Kidney epithelial cell (primary cell): ENCODE measurements at regions not wholly inside any gene's neighbourhood (a gene's known extent, or its start where the extent isn't known, plus 50 kb on each side); places are given as distances from the start of the nearest gene placed in this dataset.

Experiments used
- DNase-seq: peaks from one replicate; pipeline ENCODE4 v3.0.0-alpha.2; 2010; ENCODE audit warnings: low read depth
- H3K27me3 ChIP-seq: 2 replicates; pipeline ENCODE4 v1.6.0; 2011; ENCODE audit warnings: low read length; ENCODE audit not compliant: control insufficient read depth, insufficient read depth
- H3K36me3 ChIP-seq: 2 replicates; pipeline ENCODE4 v1.5.1; 2011; ENCODE audit warnings: low read length; ENCODE audit not compliant: control insufficient read depth, insufficient read depth
- H3K4me3 ChIP-seq: 2 replicates; pipeline ENCODE4 v1.5.1; 2011; ENCODE audit warnings: low read depth, mild to moderate bottlenecking, control low read depth, low read length
- TF ChIP-seq, protein P1 (sequence below): IDR thresholded peaks from 2 replicates; pipeline ENCODE4 v1.5.1; 2011; ENCODE audit warnings: mild to moderate bottlenecking, moderate library complexity, low read length, control low read depth, inconsistent platforms; ENCODE audit not compliant: insufficient read depth, poor library complexity, severe bottlenecking

DNA sequence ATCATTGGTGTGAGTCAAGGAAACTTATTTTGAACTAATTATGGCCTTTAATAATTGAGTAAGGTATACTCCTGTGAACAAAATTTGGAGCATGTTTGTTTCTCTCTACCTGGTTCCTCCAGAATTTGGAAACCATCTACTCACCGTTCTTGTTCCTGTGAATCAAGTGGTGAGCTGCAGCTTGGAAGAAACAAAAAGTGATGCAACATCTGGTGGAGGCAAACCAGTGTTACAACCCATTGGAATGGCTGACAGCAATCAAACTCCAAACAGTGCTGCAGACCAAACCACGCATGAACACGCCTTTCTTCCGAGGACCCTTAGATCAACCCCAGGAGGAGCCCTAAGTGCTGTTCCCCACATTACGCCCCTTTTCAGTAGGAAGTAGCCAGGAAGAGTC is 104.7 kb upstream of the VASH1 start:
- H3K4me3 ChIP-seq: no peak overlapping the region
- H3K27me3 ChIP-seq: peaks cover 2% of the 10 kb centered on the region
- DNase-seq: no peak
- H3K36me3 ChIP-seq: no peaks in the 10 kb centered on the region
- TF ChIP-seq, protein P1, sequence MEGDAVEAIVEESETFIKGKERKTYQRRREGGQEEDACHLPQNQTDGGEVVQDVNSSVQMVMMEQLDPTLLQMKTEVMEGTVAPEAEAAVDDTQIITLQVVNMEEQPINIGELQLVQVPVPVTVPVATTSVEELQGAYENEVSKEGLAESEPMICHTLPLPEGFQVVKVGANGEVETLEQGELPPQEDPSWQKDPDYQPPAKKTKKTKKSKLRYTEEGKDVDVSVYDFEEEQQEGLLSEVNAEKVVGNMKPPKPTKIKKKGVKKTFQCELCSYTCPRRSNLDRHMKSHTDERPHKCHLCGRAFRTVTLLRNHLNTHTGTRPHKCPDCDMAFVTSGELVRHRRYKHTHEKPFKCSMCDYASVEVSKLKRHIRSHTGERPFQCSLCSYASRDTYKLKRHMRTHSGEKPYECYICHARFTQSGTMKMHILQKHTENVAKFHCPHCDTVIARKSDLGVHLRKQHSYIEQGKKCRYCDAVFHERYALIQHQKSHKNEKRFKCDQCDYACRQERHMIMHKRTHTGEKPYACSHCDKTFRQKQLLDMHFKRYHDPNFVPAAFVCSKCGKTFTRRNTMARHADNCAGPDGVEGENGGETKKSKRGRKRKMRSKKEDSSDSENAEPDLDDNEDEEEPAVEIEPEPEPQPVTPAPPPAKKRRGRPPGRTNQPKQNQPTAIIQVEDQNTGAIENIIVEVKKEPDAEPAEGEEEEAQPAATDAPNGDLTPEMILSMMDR: no peak

DNA sequence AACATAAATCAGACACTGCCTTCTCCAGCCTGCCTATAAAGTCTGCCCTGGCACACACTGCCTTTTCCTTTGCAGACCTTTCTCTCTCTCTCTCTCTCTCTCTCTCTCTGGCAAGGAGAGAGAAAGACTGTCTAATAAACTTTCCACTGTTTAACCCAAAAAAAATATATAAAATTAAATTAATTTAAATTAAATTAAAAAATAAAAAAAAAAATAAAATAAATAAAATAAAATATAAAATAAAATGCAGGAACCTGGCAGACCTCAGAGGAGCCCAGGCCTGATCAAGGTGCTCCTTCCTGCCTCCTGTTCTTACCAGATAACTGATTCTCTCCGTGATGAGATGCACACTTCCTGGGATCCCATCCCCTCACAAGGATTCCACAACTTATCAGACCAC is 103.9 kb upstream of the VASH1 start:
- Histone ChIP-seq H3K27me3 (peaks cover 2% of the 10 kb centered on the region), H3K4me3 (no peak overlapping the region), H3K36me3 (no peaks in the 10 kb centered on the region)
- no peak for DNase-seq
- TF ChIP-seq, protein P1: no peak

DNA sequence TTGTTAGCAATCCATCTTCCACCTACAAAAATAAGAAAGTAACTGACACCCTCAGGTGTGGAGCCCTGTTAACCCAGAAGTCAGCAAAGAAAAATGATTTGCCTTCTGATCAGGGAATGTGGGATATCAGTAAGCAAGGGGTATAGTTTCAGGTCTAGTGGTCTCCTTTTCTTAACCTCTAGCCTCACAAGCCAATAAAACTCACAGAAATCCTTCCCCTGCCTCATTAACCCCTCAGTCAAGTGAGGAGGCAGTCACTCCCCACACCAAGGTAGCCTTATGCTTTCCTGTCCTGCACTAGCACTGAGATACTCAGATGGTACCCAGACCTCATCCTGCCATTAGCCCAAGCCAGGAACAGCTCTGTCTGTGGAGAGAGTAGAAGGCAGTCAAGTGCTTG is 103.4 kb upstream of the VASH1 start:
- no peak for DNase-seq
- no peak overlapping the region for H3K4me3 ChIP-seq
- TF ChIP-seq, protein P1: no peak
- H3K36me3 ChIP-seq: no peaks in the 10 kb centered on the region
- H3K27me3 ChIP-seq: peaks cover 2% of the 10 kb centered on the region

DNA sequence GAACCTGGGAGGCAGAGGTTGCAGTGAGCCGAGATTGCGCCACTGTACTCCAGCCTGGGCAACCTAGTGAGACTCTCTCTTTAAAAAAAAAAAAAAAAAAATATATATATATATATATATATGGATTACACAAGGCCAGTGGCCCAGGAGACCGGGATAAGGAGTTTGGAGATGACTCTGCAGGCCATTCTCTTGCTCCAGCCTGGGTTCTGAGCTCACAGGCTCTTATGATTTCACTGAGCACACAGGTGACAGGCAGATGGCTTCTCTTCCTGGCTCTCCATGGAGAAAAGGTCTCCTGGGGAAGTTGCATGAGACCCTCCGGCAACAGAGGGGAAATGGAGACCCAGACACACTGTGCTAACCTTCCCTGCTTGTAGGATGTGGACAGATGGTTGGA is 98.7 kb upstream of the VASH1 start:
- Histone ChIP-seq H3K4me3 (no peak overlapping the region), H3K27me3 (no peaks in the 10 kb centered on the region), H3K36me3 (no peaks in the 10 kb centered on the region)
- no peak for DNase-seq
- TF ChIP-seq, protein P1: no peak

DNA sequence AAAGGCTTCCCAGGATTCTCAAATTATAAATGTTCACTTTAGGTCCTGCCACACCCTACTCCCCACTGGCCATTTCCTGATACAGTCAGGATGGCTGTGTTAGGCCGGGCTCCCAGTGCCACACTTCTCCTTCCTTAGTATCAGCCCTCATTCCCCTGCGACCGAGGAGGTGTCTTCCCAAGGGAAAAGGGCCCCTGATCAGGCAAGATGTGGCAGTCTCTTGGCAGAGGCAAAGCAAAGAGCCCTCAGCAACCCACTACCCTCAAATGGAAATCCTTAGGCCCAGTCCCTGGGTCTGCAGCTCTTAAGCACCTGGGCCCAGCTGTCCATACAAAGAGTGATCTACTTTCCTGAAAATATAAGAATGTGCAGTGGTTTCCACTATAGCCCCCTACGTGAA is 96.5 kb upstream of the VASH1 start:
- no peak for DNase-seq
- TF ChIP-seq, protein P1: no peak
- H3K36me3 ChIP-seq: no peaks in the 10 kb centered on the region

DNA sequence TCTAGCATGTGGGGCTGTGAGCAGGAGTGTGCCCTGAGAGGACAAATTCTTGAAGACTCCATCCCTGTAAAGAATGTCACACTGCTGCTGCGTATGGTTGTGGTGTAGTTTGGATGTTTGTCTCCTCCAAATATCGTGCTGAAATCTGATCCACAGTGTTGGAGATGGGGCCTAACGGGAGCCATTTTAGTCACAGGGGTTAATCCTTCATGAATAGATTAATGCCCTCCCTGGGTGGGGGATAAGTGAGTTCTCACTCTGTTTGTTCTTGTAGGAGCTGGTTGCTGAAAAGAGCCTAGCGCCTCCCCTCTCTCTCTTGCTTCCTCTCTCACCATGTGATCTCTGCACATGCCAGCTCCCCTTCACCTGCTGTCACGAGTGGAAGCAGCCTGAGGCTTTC is 94.5 kb upstream of the VASH1 start:
- Histone ChIP-seq H3K4me3 (no peak overlapping the region), H3K27me3 (no peaks in the 10 kb centered on the region), H3K36me3 (no peaks in the 10 kb centered on the region)
- TF ChIP-seq, protein P1: no peak
- no peak for DNase-seq

More for the DNA sequence above, 96.5 kb upstream of the VASH1 start:
- H3K4me3 ChIP-seq: no peak overlapping the region
- H3K27me3 ChIP-seq: no peaks in the 10 kb centered on the region
